ENCODE measurements at regions not wholly inside any gene's neighbourhood (a gene's known extent, or its start where the extent isn't known, plus 50 kb on each side); places are given as distances from the start of the nearest gene placed in this dataset.

DNA sequence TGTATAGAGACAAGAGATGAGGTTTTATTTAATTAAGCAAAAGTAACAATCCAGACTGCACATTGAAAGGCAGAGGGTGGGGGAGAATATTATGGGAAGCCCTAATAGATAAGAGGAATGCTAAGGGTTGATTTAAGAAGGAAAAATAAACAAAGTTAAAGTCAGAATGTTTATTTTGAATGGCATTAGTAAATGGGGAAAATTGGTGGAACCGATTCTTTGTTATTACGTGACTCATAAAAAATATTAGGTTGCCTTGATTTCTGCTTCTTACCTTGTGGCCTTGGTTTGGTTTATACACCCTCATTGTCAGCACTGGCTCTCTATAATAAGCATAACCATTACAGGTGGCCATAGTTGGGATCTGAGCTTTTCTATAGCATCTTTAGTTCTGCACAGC lies 674.8 kb upstream of the CITED2 start:
- no peak for DNase-seq (ENCODE audit: low spot score)
- TF ChIP-seq, protein P1, sequence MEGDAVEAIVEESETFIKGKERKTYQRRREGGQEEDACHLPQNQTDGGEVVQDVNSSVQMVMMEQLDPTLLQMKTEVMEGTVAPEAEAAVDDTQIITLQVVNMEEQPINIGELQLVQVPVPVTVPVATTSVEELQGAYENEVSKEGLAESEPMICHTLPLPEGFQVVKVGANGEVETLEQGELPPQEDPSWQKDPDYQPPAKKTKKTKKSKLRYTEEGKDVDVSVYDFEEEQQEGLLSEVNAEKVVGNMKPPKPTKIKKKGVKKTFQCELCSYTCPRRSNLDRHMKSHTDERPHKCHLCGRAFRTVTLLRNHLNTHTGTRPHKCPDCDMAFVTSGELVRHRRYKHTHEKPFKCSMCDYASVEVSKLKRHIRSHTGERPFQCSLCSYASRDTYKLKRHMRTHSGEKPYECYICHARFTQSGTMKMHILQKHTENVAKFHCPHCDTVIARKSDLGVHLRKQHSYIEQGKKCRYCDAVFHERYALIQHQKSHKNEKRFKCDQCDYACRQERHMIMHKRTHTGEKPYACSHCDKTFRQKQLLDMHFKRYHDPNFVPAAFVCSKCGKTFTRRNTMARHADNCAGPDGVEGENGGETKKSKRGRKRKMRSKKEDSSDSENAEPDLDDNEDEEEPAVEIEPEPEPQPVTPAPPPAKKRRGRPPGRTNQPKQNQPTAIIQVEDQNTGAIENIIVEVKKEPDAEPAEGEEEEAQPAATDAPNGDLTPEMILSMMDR (IDR thresholded peaks at IDR 0.05; ENCODE audit: extremely low read depth, insufficient read depth, missing control alignments) = no peak
- in situ Hi-C loops (cut with MboI; ENCODE audit: low pct_unique_long_range_greater_than_20kb, low sequenced_read_pairs, unreplicated experiment) = no loop called here

DNA sequence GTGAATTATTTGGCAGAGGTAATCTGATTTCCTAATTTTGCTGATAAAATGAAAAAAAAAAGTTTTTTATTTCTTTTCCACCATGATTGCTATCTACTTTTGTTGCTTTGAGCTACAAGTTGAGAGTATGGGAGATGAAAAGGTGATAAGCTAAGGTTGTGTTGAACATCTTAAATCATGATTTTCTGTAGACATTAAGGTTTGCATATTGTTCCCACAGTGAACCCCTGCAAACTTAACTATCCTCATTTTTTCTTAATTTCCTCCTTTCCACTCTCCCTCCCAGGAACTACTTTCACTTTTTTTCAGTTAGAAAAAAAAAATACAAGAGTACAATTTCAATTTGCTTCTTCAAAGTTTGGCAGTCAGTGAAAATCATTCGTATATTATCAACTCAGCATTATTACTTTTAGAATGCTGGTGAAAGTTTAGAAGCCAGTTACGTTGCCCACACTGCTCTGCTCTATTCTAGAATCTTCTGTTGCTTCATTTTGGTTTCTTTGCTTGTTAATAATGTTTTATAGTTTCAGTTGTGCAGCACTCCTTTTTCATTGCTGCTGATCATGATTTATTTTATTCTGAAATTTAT lies 673.8 kb upstream of the CITED2 start:
- in situ Hi-C loops (cut with MboI; ENCODE audit: low pct_unique_long_range_greater_than_20kb, low sequenced_read_pairs, unreplicated experiment) = no loop called here
- no peak for DNase-seq (ENCODE audit: low spot score)
- TF ChIP-seq, protein P1 (IDR thresholded peaks at IDR 0.05; ENCODE audit: extremely low read depth, insufficient read depth, missing control alignments) = no peak

DNA sequence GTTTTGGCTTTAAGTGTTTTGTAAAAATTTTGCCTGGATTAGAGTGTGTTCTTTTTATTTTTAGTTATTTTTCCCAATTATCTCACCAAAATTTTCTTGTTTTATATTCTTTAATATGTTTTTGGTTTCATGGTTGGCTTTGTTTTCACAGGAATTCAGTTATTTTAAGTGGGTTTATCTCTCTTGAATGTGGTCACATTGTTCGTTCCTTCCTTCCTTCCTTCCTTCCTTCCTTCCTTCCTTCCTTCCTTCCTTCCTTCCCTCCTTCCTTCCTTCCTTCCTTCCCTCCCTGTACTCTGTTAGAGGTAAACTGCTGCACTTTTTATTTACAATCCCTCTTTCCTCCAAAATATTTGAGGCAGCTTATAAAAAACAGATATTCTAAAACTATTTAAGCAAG lies 672.9 kb upstream of the CITED2 start:
- TF ChIP-seq, protein P1 (IDR thresholded peaks at IDR 0.05; ENCODE audit: extremely low read depth, insufficient read depth, missing control alignments) = no peak
- in situ Hi-C loops (cut with MboI; ENCODE audit: low pct_unique_long_range_greater_than_20kb, low sequenced_read_pairs, unreplicated experiment) = no loop called here
- no peak for DNase-seq (ENCODE audit: low spot score)

DNA sequence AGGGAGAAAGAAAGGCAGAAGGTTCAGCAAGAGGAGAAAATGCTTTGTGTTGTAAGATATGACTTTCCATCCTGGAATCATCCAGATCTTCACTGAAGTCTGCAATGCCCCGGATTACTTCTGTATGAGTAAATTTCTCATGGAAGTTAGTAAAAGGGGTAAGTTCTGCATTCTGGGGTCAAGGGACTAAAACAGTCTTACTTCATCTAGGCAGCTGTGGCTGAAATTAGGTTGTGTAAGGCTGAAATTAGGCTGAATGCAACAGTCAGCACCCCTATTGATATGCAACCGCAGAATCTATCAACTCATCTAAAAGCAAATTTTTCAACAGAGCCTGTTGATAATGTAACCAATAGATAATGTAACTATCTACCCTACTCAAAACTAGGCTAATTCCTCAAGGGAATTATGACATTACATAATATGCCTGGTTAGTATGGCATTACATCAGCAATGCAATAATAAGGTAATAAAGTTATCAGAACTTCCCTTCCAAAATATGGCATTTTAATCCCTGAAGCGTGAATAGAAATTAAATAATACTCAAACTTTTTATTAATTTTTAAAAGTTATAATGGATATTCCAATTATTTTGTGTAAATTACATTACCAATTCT lies 671.7 kb upstream of the CITED2 start:
- TF ChIP-seq, protein P1 (IDR thresholded peaks at IDR 0.05; ENCODE audit: extremely low read depth, insufficient read depth, missing control alignments) = no peak
- DNase-seq (ENCODE audit: low spot score) = no peak
- in situ Hi-C loops (cut with MboI; ENCODE audit: low pct_unique_long_range_greater_than_20kb, low sequenced_read_pairs, unreplicated experiment) = no loop called here

DNA sequence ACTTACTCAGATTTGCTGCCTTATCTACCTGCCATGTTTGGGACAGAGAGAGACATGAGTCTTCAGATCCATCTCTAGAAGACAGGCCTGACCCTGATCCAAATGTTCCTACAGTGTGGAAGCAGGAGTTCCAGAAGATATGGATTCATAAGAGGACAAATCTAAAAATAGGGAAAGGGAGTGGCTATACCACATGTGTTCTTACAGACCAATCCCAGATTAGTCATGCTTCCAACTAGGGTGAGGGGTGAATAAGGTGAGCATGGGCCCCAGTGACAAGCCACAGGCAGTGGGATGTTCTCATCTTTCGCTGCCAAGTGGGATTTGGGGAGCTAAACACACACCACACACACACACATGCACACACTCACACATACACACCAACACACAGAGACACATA lies 670.7 kb upstream of the CITED2 start:
- DNase-seq (ENCODE audit: low spot score) = no peak
- in situ Hi-C loops (cut with MboI; ENCODE audit: low pct_unique_long_range_greater_than_20kb, low sequenced_read_pairs, unreplicated experiment) = no loop called here
- TF ChIP-seq, protein P1 (IDR thresholded peaks at IDR 0.05; ENCODE audit: extremely low read depth, insufficient read depth, missing control alignments) = no peak

DNA sequence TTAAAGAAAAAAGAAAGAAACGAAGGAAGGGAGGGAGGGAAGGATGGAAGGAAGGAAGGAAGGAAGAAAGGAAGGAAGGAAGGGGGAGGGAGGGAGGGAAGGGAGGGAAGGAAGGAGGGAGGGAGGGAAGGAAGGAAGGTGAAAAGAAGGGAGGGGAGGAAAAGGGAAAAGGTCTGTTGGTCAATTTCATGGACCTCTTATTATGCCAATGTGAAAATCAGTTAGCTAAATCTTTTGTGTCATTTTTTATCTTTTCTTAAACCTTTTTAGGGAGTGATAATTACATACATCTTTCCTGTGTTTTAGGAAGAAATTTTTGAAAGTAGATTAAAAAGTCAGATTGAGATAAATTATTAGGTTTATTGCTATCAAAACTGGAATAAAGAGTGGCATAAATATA lies 670.2 kb upstream of the CITED2 start:
- in situ Hi-C loops (cut with MboI; ENCODE audit: low pct_unique_long_range_greater_than_20kb, low sequenced_read_pairs, unreplicated experiment) = no loop called here
- DNase-seq (ENCODE audit: low spot score) = no peak
- TF ChIP-seq, protein P1 (IDR thresholded peaks at IDR 0.05; ENCODE audit: extremely low read depth, insufficient read depth, missing control alignments) = no peak
